Panc1 (cell line): ENCODE measurements at regions not wholly inside any gene's neighbourhood (a gene's known extent, or its start where the extent isn't known, plus 50 kb on each side); places are given as distances from the start of the nearest gene placed in this dataset.

ENCODE experiments used
- ATAC-seq: fragments of 200-7000 bp; cut with Tn5 transposase; 2 replicates; pipeline ENCODE4 v1.9.1; 2020; ENCODE audit warnings: mild to moderate bottlenecking, moderate library complexity
- BruUV-seq: library from RNA; stranded (reverse); fragments of 400-500 nt; replicated peaks from 2 replicates; lab custom pipeline; 2021; lab: Mats Ljungman, UMichigan
- CTCF ChIA-PET: fragments of 300-600 bp; sonication (Branson Sonifier 250); formaldehyde crosslinking; loops from one replicate; lab custom pipeline; 2022; ENCODE audit warnings: antibody characterized with exemption; lab: Charles Lee
- POLR2A ChIA-PET: fragments of 300-600 bp; sonication (Branson Sonifier 250); formaldehyde crosslinking; loops from one replicate; lab custom pipeline; 2022; ENCODE audit warnings: antibody characterized with exemption; lab: Charles Lee
- DNase-seq: peaks from one replicate; pipeline ENCODE4 v3.0.0-alpha.2; 2010; ENCODE audit warnings: low read depth, low spot score
- H3K27ac ChIP-seq: 2 replicates; pipeline ENCODE4 v1.5.1; 2011; ENCODE audit warnings: mild to moderate bottlenecking, low read length, inconsistent platforms
- H3K27me3 ChIP-seq: fragments of 200-500 bp; sonication (Bioruptor generic); 2 replicates; pipeline ENCODE4 v1.6.0; 2014; ENCODE audit warnings: low read length, inconsistent platforms; ENCODE audit not compliant: control insufficient read depth, insufficient read depth
- H3K36me3 ChIP-seq: fragments of 200-500 bp; sonication (Bioruptor generic); 2 replicates; pipeline ENCODE4 v1.5.1; 2014; ENCODE audit warnings: inconsistent platforms, mild to moderate bottlenecking, low read length, moderate library complexity; ENCODE audit not compliant: control insufficient read depth, insufficient read depth
- H3K4me1 ChIP-seq: 2 replicates; pipeline ENCODE4 v1.5.1; 2011; ENCODE audit warnings: inconsistent platforms, mild to moderate bottlenecking, low read length, moderate library complexity; ENCODE audit not compliant: control insufficient read depth, insufficient read depth
- H3K4me3 ChIP-seq, 2 experiments: 2 replicates each; pipeline ENCODE4 v1.5.1; 2011 to 2012; ENCODE audit warnings: low read depth in 2 of 2, low read length in 2 of 2, mild to moderate bottlenecking in 2 of 2, inconsistent platforms in 1 of 2, moderate library complexity in 1 of 2
- H3K9me3 ChIP-seq: fragments of 200-500 bp; sonication (Bioruptor generic); 2 replicates; pipeline ENCODE4 v1.5.1; 2014; ENCODE audit warnings: low read depth, mild to moderate bottlenecking, inconsistent platforms, low read length, moderate library complexity; ENCODE audit not compliant: control insufficient read depth, insufficient read depth
- CTCF ChIP-seq: fragments of 450-650 bp; IDR thresholded peaks from 2 replicates; pipeline ENCODE4 v1.5.1; 2017; ENCODE audit warnings: mild to moderate bottlenecking
- POLR2AphosphoS5 ChIP-seq: IDR thresholded peaks from 2 replicates; pipeline ENCODE4 v1.6.1; 2012; ENCODE audit warnings: mild to moderate bottlenecking, low read depth, low read length, moderate library complexity
- SIN3A ChIP-seq: IDR thresholded peaks from 2 replicates; pipeline ENCODE4 v1.6.1; 2012; ENCODE audit warnings: low read depth, mild to moderate bottlenecking, low read length, moderate library complexity, borderline replicate concordance; ENCODE audit not compliant: insufficient read depth
- TCF7L2 ChIP-seq: IDR thresholded peaks from 2 replicates; pipeline ENCODE4 v1.6.1; 2011; ENCODE audit warnings: mild to moderate bottlenecking, low read depth, low read length, inconsistent platforms
- in situ Hi-C: cut with HindIII; loops from 2 replicates; pipeline ENCODE4 v1.10.0; 2016; ENCODE audit warnings: low sequenced_read_pairs, low pct_unique_long_range_greater_than_20kb
- intact Hi-C: fragments of 100-400 bp; cut with micrococcal nuclease; formaldehyde crosslinking; loops from one replicate; pipeline ENCODE4 v1.10.0; 2022; ENCODE audit not compliant: unreplicated experiment
- TF ChIP-seq, protein P1 (sequence below), 2 experiments: IDR thresholded peaks; 2 replicates each; pipeline ENCODE4 v1.6.1; 2011 to 2012; ENCODE audit warnings: low read depth in 2 of 2, control low read depth in 1 of 2, low read length in 1 of 2, mild to moderate bottlenecking in 1 of 2, moderate library complexity in 1 of 2; ENCODE audit not compliant: insufficient read depth in 1 of 2

GRCh38 chr20:40471261-40471629, 217.8 kb downstream of the MAFB start:
- DNase-seq (no peak), ATAC-seq (no peak)
- ChIA-PET CTCF (no interaction called here), POLR2A (no interaction called here)
- H3K9me3 ChIP-seq, result no peaks in the 10 kb centered on the region
- no peaks in the 10 kb centered on the region for H3K4me1 ChIP-seq
- no peak overlapping the region for H3K27ac ChIP-seq
- intact Hi-C loops, result no loop called here
- H3K4me3 ChIP-seq, result no peak overlapping the region
- in situ Hi-C loops, result no loop called here
- no TSS peak for BruUV-seq
- no peaks in the 10 kb centered on the region for H3K27me3 ChIP-seq
- no peaks in the 10 kb centered on the region for H3K36me3 ChIP-seq
- no peak for TF ChIP-seq SIN3A
- TF ChIP-seq POLR2AphosphoS5, result no peak
- TF ChIP-seq, protein P1, sequence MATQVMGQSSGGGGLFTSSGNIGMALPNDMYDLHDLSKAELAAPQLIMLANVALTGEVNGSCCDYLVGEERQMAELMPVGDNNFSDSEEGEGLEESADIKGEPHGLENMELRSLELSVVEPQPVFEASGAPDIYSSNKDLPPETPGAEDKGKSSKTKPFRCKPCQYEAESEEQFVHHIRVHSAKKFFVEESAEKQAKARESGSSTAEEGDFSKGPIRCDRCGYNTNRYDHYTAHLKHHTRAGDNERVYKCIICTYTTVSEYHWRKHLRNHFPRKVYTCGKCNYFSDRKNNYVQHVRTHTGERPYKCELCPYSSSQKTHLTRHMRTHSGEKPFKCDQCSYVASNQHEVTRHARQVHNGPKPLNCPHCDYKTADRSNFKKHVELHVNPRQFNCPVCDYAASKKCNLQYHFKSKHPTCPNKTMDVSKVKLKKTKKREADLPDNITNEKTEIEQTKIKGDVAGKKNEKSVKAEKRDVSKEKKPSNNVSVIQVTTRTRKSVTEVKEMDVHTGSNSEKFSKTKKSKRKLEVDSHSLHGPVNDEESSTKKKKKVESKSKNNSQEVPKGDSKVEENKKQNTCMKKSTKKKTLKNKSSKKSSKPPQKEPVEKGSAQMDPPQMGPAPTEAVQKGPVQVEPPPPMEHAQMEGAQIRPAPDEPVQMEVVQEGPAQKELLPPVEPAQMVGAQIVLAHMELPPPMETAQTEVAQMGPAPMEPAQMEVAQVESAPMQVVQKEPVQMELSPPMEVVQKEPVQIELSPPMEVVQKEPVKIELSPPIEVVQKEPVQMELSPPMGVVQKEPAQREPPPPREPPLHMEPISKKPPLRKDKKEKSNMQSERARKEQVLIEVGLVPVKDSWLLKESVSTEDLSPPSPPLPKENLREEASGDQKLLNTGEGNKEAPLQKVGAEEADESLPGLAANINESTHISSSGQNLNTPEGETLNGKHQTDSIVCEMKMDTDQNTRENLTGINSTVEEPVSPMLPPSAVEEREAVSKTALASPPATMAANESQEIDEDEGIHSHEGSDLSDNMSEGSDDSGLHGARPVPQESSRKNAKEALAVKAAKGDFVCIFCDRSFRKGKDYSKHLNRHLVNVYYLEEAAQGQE (IDR thresholded peaks at IDR 0.05; ENCODE audit: insufficient read depth in 1 of 2, low read depth in 2 of 2, low read length in 1 of 2), result no peak

DNA sequence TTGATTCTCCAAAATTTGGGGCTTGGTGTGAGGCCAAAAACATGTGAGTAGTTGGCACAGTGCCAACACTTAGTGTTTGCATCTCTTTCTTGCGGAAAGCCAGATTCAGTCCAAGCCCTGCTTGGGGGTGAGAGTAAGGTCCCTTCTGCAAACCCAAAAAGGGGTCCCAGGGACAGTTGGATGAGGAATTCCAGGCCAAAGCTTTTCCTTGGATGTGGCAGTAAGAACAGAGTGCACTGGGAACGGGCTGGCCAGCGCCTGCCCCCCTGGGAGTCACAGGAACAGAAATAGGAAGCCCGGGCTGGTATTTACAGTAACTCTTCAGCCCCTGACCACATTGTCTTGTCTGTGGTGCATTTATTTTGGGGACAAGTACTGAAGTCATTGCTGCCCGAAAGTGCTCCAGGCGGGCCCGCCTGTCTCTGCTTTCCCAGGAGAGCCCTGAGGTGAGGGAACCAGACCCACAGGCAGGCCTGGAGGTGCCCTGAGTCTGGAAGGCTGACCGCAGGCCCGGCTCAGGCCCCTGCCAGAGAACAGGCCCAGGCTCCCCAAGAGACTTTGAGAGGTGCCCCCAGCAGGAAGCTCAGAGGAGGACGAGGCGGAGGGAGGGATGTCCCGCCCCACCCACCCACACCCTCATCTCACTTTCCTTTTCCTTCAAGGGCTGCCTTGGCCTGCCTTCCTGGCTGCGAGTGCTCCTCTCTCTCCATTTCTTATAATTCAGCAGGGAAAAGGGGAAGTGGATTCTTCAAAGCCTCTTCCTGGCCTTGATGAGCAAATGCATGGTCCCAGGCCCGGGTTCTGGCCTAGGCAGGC, 218.4 kb downstream of the MAFB start:
- H3K27ac ChIP-seq, result no peak overlapping the region
- CTCF ChIA-PET, result no interaction called here
- DNase-seq (no peak), ATAC-seq (no peak)
- no peaks in the 10 kb centered on the region for H3K36me3 ChIP-seq
- no peaks in the 10 kb centered on the region for H3K27me3 ChIP-seq
- no peak overlapping the region for H3K4me3 ChIP-seq
- no peaks in the 10 kb centered on the region for H3K9me3 ChIP-seq
- POLR2A ChIA-PET, result no interaction called here
- no peak for TF ChIP-seq CTCF
- no peak for TF ChIP-seq POLR2AphosphoS5
- no peak for TF ChIP-seq SIN3A
- TF ChIP-seq, protein P1 (IDR thresholded peaks at IDR 0.05; ENCODE audit: insufficient read depth in 1 of 2, low read depth in 2 of 2, low read length in 1 of 2), result no peak
- no peak for TF ChIP-seq TCF7L2
- no TSS peak for BruUV-seq
- in situ Hi-C loops (no loop called here), intact Hi-C loops (no loop called here)
- H3K4me1 ChIP-seq, result no peaks in the 10 kb centered on the region
